GM12873 (cell line): ENCODE measurements at regions not wholly inside any gene's neighbourhood (a gene's known extent, or its start where the extent isn't known, plus 50 kb on each side); places are given as distances from the start of the nearest gene placed in this dataset.

Source experiments
- TF ChIP-seq, protein P1 (sequence below): IDR thresholded peaks from 2 replicates; pipeline ENCODE4 v1.5.1; 2012; ENCODE audit warnings: low read depth, mild to moderate bottlenecking, moderate library complexity, low read length, control low read depth; ENCODE audit not compliant: insufficient read depth; ENCODE audit errors: missing control alignments

GRCh38 chr7:17580856-17581255 is 282.4 kb downstream of the AHR start:
- TF ChIP-seq, protein P1, sequence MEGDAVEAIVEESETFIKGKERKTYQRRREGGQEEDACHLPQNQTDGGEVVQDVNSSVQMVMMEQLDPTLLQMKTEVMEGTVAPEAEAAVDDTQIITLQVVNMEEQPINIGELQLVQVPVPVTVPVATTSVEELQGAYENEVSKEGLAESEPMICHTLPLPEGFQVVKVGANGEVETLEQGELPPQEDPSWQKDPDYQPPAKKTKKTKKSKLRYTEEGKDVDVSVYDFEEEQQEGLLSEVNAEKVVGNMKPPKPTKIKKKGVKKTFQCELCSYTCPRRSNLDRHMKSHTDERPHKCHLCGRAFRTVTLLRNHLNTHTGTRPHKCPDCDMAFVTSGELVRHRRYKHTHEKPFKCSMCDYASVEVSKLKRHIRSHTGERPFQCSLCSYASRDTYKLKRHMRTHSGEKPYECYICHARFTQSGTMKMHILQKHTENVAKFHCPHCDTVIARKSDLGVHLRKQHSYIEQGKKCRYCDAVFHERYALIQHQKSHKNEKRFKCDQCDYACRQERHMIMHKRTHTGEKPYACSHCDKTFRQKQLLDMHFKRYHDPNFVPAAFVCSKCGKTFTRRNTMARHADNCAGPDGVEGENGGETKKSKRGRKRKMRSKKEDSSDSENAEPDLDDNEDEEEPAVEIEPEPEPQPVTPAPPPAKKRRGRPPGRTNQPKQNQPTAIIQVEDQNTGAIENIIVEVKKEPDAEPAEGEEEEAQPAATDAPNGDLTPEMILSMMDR, result no peak

DNA sequence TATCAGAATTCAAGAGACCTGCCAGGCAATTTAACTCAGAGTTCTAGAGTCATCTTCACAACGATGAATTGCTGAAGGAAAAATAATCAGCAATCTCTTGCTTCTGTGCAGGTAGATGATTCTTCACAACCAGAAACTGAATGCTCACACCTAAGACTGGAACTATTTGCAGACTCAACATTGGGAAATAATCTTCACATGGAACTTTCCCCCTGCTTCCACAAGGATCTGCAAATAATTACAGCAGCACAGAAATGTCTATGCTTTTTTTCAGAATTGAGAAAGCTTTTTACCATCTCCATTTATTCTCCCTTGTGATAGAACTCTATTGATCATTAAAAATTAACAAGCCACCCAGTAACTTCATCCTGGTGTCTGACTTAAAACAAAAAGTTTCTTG is 282.8 kb downstream of the AHR start:
- TF ChIP-seq, protein P1, result no peak

- TF ChIP-seq, protein P1, result no peak
Observed at GRCh38 chr7:17583786-17584185, 285.3 kb downstream of the AHR start.

GRCh38 chr7:17584822-17585221 is 286.4 kb downstream of the AHR start:
- TF ChIP-seq, protein P1, result no peak

- TF ChIP-seq, protein P1, result no peak
Observed at GRCh38 chr7:17586711-17587110, 288.3 kb downstream of the AHR start.

- TF ChIP-seq, protein P1, result no peak
Observed at GRCh38 chr7:17588730-17589129, 290.3 kb downstream of the AHR start.

DNA sequence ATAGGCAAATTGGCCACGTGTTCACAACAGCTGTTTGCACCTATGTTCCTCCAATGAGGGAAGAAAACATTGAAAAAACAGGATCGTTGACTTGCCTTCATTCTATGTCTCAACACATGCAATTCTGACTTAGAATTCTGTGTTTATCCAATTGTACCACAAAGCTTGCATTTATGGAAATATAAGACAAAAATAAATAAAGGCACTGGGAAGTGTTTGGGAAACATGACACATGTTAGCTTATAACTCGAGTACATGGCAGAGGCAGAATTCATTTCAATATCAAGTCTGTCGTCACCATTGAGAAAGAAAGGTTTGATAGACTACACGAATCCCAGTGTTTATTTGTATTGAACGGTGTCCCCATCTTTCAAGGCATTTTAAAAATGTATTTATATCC is 291.2 kb downstream of the AHR start:
- TF ChIP-seq, protein P1, result no peak
